ENCODE measurements at regions not wholly inside any gene's neighbourhood (a gene's known extent, or its start where the extent isn't known, plus 50 kb on each side); places are given as distances from the start of the nearest gene placed in this dataset.

GRCh38 chr20:52552181-52552872 lies 360.7 kb upstream of the ZFP64 start:
- H3K4me3 ChIP-seq (ENCODE audit: low read length) = no peak overlapping the region
- no peak overlapping the region for H3K4me2 ChIP-seq (ENCODE audit: low read length)
- no peaks in the 10 kb centered on the region for H3K9me2 ChIP-seq (ENCODE audit: insufficient read depth, low read length)
- H3K36me3 ChIP-seq (ENCODE audit: insufficient read depth, low read length) = no peaks in the 10 kb centered on the region
- H3K27ac ChIP-seq (ENCODE audit: low read length) = no peak overlapping the region
- H3K79me2 ChIP-seq (replicated peaks; ENCODE audit: insufficient read depth, low read length) = no peaks in the 10 kb centered on the region
- no peaks in the 10 kb centered on the region for H3K9me3 ChIP-seq (ENCODE audit: low read length)
- H2AFZ ChIP-seq (ENCODE audit: low read depth, low read length) = no peak overlapping the region
- H3K9ac ChIP-seq (ENCODE audit: low read length) = no peak overlapping the region
- no peaks in the 10 kb centered on the region for H4K20me1 ChIP-seq (ENCODE audit: insufficient read depth)
- no peaks in the 10 kb centered on the region for H3K27me3 ChIP-seq (ENCODE audit: insufficient read depth, low read depth, low read length)
- no peak for TF ChIP-seq TAF1 (IDR thresholded peaks at IDR 0.05; ENCODE audit: low read depth)
- TF ChIP-seq EZH2 (IDR thresholded peaks at IDR 0.05; ENCODE audit: borderline replicate concordance, insufficient read depth, low read length, poor library complexity, severe bottlenecking) = no peak
- TF ChIP-seq MXI1 (conservative IDR thresholded peaks at IDR 0.05; ENCODE audit: poor library complexity, severe bottlenecking) = no peak
- TF ChIP-seq SMC3 (conservative IDR thresholded peaks at IDR 0.05; ENCODE audit: poor library complexity) = no peak
- TF ChIP-seq EP300 (conservative IDR thresholded peaks at IDR 0.05; ENCODE audit: poor library complexity, severe bottlenecking) = no peak
- no peak for TF ChIP-seq POLR2AphosphoS5 (IDR thresholded peaks at IDR 0.05)
- no peak for TF ChIP-seq REST (IDR thresholded peaks at IDR 0.05; ENCODE audit: borderline replicate concordance)
- TF ChIP-seq RAD21 (conservative IDR thresholded peaks at IDR 0.05) = no peak
- TF ChIP-seq CTCF (IDR thresholded peaks at IDR 0.05; ENCODE audit: poor library complexity, severe bottlenecking) = no peak
- no peaks in the 10 kb centered on the region for H3F3A ChIP-seq (ENCODE audit: insufficient read depth, low read length, poor library complexity, severe bottlenecking)

- Histone ChIP-seq H2AFZ (ENCODE audit: low read depth, low read length) (no peak overlapping the region), H3K36me3 (ENCODE audit: insufficient read depth, low read length) (no peaks in the 10 kb centered on the region), H3K9me2 (ENCODE audit: insufficient read depth, low read length) (no peaks in the 10 kb centered on the region), H3K79me2 (replicated peaks; ENCODE audit: insufficient read depth, low read length) (no peaks in the 10 kb centered on the region), H3K4me3 (ENCODE audit: low read length) (no peak overlapping the region), H3F3A (ENCODE audit: insufficient read depth, low read length, poor library complexity, severe bottlenecking) (no peaks in the 10 kb centered on the region), H3K27ac (ENCODE audit: low read length) (no peak overlapping the region), H3K4me2 (ENCODE audit: low read length) (no peak overlapping the region), H4K20me1 (ENCODE audit: insufficient read depth) (no peaks in the 10 kb centered on the region), H3K9me3 (ENCODE audit: low read length) (no peaks in the 10 kb centered on the region), H3K27me3 (ENCODE audit: insufficient read depth, low read depth, low read length) (no peaks in the 10 kb centered on the region), H3K9ac (ENCODE audit: low read length) (no peak overlapping the region)
- no peak for TF ChIP-seq EZH2 (IDR thresholded peaks at IDR 0.05; ENCODE audit: borderline replicate concordance, insufficient read depth, low read length, poor library complexity, severe bottlenecking)
- TF ChIP-seq POLR2AphosphoS5 (IDR thresholded peaks at IDR 0.05) = no peak
- TF ChIP-seq REST (IDR thresholded peaks at IDR 0.05; ENCODE audit: borderline replicate concordance) = no peak
- TF ChIP-seq RAD21 (conservative IDR thresholded peaks at IDR 0.05) = no peak
- TF ChIP-seq SMC3 (conservative IDR thresholded peaks at IDR 0.05; ENCODE audit: poor library complexity) = no peak
- no peak for TF ChIP-seq CTCF (IDR thresholded peaks at IDR 0.05; ENCODE audit: poor library complexity, severe bottlenecking)
Observed at GRCh38 chr20:52542131-52542530, 350.6 kb upstream of the ZFP64 start.
